ENCODE measurements at regions not wholly inside any gene's neighbourhood (a gene's known extent, or its start where the extent isn't known, plus 50 kb on each side); places are given as distances from the start of the nearest gene placed in this dataset.

DNA sequence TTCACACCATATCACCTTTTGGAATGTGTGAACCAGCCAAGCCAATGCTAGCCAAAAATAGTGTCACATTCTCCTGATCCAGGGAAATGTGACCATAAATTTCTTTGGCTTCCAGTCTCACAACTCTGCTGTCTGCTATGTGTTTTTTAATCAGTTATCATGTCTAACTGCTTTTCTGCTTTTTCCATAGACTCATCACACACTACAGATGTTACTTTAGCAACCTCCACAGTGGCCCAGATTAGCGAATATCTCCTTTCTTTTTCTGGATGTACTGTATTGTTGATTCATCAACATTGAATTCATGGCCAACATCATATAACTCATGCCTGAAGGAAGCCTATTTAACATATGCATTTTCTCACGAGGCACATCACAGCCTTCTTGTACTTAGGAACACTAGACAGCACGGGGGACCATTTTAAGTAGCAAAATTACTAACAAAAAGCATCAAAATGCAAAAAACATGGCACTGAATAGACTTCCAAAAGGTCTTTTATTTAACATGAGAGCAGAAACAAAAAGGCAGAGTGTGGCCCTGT lies 73.1 kb upstream of the POU2AF2 start:
- Mint-ChIP-seq H3K4me3 (ENCODE audit: unreplicated experiment) (no peak overlapping the region), H3K4me1 (ENCODE audit: unreplicated experiment) (no peaks in the 10 kb centered on the region), H3K27me3 (ENCODE audit: unreplicated experiment) (no peaks in the 10 kb centered on the region), H3K27ac (ENCODE audit: unreplicated experiment) (no peak overlapping the region), H3K9me3 (ENCODE audit: unreplicated experiment) (no peaks in the 10 kb centered on the region), H3K36me3 (ENCODE audit: low read depth, unreplicated experiment) (no peaks in the 10 kb centered on the region)
- no peak for DNase-seq (ENCODE audit: low spot score)
- TF ChIP-seq, protein P1, sequence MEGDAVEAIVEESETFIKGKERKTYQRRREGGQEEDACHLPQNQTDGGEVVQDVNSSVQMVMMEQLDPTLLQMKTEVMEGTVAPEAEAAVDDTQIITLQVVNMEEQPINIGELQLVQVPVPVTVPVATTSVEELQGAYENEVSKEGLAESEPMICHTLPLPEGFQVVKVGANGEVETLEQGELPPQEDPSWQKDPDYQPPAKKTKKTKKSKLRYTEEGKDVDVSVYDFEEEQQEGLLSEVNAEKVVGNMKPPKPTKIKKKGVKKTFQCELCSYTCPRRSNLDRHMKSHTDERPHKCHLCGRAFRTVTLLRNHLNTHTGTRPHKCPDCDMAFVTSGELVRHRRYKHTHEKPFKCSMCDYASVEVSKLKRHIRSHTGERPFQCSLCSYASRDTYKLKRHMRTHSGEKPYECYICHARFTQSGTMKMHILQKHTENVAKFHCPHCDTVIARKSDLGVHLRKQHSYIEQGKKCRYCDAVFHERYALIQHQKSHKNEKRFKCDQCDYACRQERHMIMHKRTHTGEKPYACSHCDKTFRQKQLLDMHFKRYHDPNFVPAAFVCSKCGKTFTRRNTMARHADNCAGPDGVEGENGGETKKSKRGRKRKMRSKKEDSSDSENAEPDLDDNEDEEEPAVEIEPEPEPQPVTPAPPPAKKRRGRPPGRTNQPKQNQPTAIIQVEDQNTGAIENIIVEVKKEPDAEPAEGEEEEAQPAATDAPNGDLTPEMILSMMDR (IDR thresholded peaks at IDR 0.05; ENCODE audit: unreplicated experiment), result no peak

DNA sequence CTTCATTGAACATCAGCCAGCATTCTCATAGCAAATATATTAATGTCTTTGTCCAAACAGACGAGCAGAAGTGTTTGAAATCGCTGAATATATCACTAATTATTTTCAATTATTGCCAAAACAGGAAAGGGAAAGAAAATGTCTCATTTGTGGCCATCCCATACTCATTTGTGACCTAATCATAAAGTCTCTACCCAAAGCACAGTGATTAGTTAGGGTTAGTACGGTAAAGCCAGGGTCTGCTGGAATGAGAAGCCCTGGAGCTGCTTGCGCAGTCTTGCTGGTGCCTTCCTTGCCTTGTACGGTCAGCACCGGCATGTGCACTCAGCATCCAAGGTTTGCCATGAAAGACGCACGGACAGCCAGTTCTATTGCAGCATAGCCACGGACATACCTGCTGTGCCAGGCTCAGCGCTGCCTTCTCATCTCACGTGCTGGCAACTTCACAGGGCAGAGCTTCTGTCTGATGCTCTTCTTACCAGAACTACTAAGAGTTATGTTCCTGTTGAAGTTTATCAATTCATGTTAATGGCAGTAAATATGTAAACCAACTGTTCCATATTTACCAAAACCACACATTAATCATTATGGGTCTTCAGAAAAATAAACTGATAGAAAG lies 74.7 kb upstream of the POU2AF2 start:
- no peak for DNase-seq (ENCODE audit: low spot score)
- Mint-ChIP-seq H3K27ac (ENCODE audit: unreplicated experiment) (no peak overlapping the region), H3K4me1 (ENCODE audit: unreplicated experiment) (no peaks in the 10 kb centered on the region), H3K4me3 (ENCODE audit: unreplicated experiment) (no peak overlapping the region), H3K9me3 (ENCODE audit: unreplicated experiment) (no peaks in the 10 kb centered on the region), H3K27me3 (ENCODE audit: unreplicated experiment) (no peaks in the 10 kb centered on the region), H3K36me3 (ENCODE audit: low read depth, unreplicated experiment) (no peaks in the 10 kb centered on the region)
- TF ChIP-seq, protein P1 (IDR thresholded peaks at IDR 0.05; ENCODE audit: unreplicated experiment), result no peak

DNA sequence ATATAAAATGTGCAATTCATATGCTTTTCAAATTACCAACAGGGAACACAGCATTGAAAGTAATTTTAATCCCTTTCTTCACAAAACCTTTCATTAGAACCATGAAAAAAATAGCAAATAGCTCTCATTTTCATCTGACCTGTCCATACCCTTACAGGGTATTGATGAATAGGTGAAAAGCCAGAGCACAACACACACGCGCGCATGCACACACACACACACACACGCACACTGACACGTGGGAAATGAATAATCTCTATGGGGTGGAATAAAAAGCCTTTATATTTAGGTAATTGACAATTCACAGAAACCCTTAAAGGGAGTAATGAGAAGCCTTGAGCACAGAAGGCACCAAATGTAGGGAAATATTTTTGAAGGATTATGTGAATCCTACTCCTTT lies 76.2 kb upstream of the POU2AF2 start:
- Mint-ChIP-seq H3K27me3 (ENCODE audit: unreplicated experiment) (no peaks in the 10 kb centered on the region), H3K27ac (ENCODE audit: unreplicated experiment) (no peak overlapping the region), H3K4me1 (ENCODE audit: unreplicated experiment) (no peaks in the 10 kb centered on the region), H3K36me3 (ENCODE audit: low read depth, unreplicated experiment) (no peaks in the 10 kb centered on the region), H3K4me3 (ENCODE audit: unreplicated experiment) (no peak overlapping the region), H3K9me3 (ENCODE audit: unreplicated experiment) (no peaks in the 10 kb centered on the region)
- TF ChIP-seq, protein P1 (IDR thresholded peaks at IDR 0.05; ENCODE audit: unreplicated experiment), result no peak
- no peak for DNase-seq (ENCODE audit: low spot score)

DNA sequence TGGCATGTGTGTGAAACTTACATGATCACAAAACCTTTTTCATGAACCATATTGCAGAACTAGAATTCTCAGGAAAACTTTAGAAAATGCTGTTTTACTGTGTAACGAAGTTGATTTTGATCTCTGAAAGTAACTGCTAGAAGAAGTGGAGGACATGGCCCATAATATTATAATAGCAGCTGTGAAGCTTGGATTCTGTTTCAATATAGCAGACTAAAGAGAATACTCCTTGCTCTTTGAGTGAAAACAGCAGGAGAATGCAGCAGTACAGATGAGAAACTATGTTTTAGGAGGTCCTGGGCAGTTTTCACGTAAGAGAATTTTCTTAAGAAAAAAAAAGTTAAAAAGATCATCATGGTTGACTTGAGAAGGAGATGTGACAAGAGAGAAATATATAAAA lies 76.7 kb upstream of the POU2AF2 start:
- TF ChIP-seq, protein P1 (IDR thresholded peaks at IDR 0.05; ENCODE audit: unreplicated experiment), result no peak
- no peaks in the 10 kb centered on the region for H3K4me1 Mint-ChIP-seq (ENCODE audit: unreplicated experiment)
- no peak for DNase-seq (ENCODE audit: low spot score)
- no peaks in the 10 kb centered on the region for H3K27me3 Mint-ChIP-seq (ENCODE audit: unreplicated experiment)
- no peaks in the 10 kb centered on the region for H3K36me3 Mint-ChIP-seq (ENCODE audit: low read depth, unreplicated experiment)
- no peaks in the 10 kb centered on the region for H3K9me3 Mint-ChIP-seq (ENCODE audit: unreplicated experiment)
- no peak overlapping the region for H3K27ac Mint-ChIP-seq (ENCODE audit: unreplicated experiment)
- no peak overlapping the region for H3K4me3 Mint-ChIP-seq (ENCODE audit: unreplicated experiment)

DNA sequence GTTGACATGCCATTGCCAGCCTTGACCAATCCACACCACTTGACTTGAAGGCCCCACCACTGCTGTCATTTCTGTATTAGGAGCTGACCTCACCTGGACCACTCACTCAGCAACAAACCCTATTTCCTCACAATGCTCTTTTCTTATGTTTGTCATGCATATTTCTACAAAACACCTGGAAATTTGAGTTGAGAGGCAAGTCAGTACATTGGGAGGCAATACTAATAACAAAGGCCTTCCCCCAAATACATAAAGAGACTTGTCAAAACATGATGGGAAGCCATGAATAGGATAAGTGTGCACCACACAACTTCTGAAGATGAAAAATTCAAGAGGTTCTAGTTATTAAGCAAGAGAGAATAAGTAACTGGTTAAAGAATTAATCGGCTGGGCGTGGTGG lies 77.9 kb upstream of the POU2AF2 start:
- Mint-ChIP-seq H3K4me1 (ENCODE audit: unreplicated experiment) (no peaks in the 10 kb centered on the region), H3K27me3 (ENCODE audit: unreplicated experiment) (no peaks in the 10 kb centered on the region), H3K9me3 (ENCODE audit: unreplicated experiment) (no peaks in the 10 kb centered on the region), H3K27ac (ENCODE audit: unreplicated experiment) (no peak overlapping the region), H3K4me3 (ENCODE audit: unreplicated experiment) (no peak overlapping the region), H3K36me3 (ENCODE audit: low read depth, unreplicated experiment) (no peaks in the 10 kb centered on the region)
- TF ChIP-seq, protein P1 (IDR thresholded peaks at IDR 0.05; ENCODE audit: unreplicated experiment), result no peak
- DNase-seq (ENCODE audit: low spot score), result no peak
